Stimulated activated CD4-positive, alpha-beta T cell treated with anti-CD3 and anti-CD28 coated beads, Interleukin-4, amount 100 ng/mL, for 24 hours (primary cell): ENCODE measurements at regions not wholly inside any gene's neighbourhood (a gene's known extent, or its start where the extent isn't known, plus 50 kb on each side); places are given as distances from the start of the nearest gene placed in this dataset.
"Not testable (repeated sequence)": the region's sequence is repeated elsewhere in the genome, so short reads cannot be mapped to it uniquely, and the experiment has no call there.

Source experiments
- DNase-seq: peaks from one replicate; pipeline ENCODE4 v3.0.0-alpha.2; 2020

- DNase-seq, result no peak
Observed at GRCh38 chrX:40893251-40893910, 158.0 kb upstream of the MED14 start.

- DNase-seq, result no peak
Observed at GRCh38 chrX:40895246-40895645, 159.9 kb upstream of the MED14 start.

- no peak for DNase-seq
Observed at GRCh38 chrX:40897718-40898270, 162.5 kb upstream of the MED14 start.

GRCh38 chrX:40904739-40905138, 169.4 kb upstream of the MED14 start:
- DNase-seq, result not testable (repeated sequence)

GRCh38 chrX:40908026-40908425, 172.7 kb upstream of the MED14 start:
- no peak for DNase-seq

GRCh38 chrX:40908857-40909475, 173.6 kb upstream of the MED14 start:
- DNase-seq, result no peak

- no peak for DNase-seq
Observed at GRCh38 chrX:40912166-40912565, 173.1 kb upstream of the USP9X start.

- DNase-seq, result no peak
Observed at GRCh38 chrX:40912576-40912975, 172.7 kb upstream of the USP9X start.

GRCh38 chrX:40920351-40920750, 164.9 kb upstream of the USP9X start:
- DNase-seq, result no peak

- no peak for DNase-seq
Observed at GRCh38 chrX:40922307-40922706, 162.9 kb upstream of the USP9X start.

- not testable (repeated sequence) for DNase-seq
Observed at GRCh38 chrX:40926739-40927427, 158.4 kb upstream of the USP9X start.

- no peak for DNase-seq
Observed at GRCh38 chrX:40928076-40928475, 157.2 kb upstream of the USP9X start.

- DNase-seq, result no peak
Observed at GRCh38 chrX:40931921-40932320, 153.3 kb upstream of the USP9X start.

GRCh38 chrX:40933132-40933705, 152.0 kb upstream of the USP9X start:
- peak; percentile 34 for DNase-seq

GRCh38 chrX:40933706-40934425, 151.4 kb upstream of the USP9X start:
- DNase-seq, result no peak

- no peak for DNase-seq
Observed at GRCh38 chrX:40936827-40937226, 148.4 kb upstream of the USP9X start.

- DNase-seq, result no peak
Observed at GRCh38 chrX:40938423-40938822, 146.8 kb upstream of the USP9X start.

- DNase-seq, result no peak
Observed at GRCh38 chrX:40943093-40943641, 142.1 kb upstream of the USP9X start.

- DNase-seq, result no peak
Observed at GRCh38 chrX:40945361-40945713, 139.9 kb upstream of the USP9X start.

GRCh38 chrX:40947276-40947675, 138.0 kb upstream of the USP9X start:
- no peak for DNase-seq

GRCh38 chrX:40949071-40949470, 136.2 kb upstream of the USP9X start:
- DNase-seq, result no peak

- no peak for DNase-seq
Observed at GRCh38 chrX:40950546-40950945, 134.7 kb upstream of the USP9X start.

GRCh38 chrX:40951407-40951806, 133.8 kb upstream of the USP9X start:
- not testable (repeated sequence) for DNase-seq
